Panc1 (cell line): ENCODE measurements at regions not wholly inside any gene's neighbourhood (a gene's known extent, or its start where the extent isn't known, plus 50 kb on each side); places are given as distances from the start of the nearest gene placed in this dataset.

Experiments used
- ATAC-seq: fragments of 200-7000 bp; cut with Tn5 transposase; 2 replicates; pipeline ENCODE4 v1.9.1; 2020; ENCODE audit warnings: mild to moderate bottlenecking, moderate library complexity
- BruUV-seq: library from RNA; stranded (reverse); fragments of 400-500 nt; replicated peaks from 2 replicates; lab custom pipeline; 2021; lab: Mats Ljungman, UMichigan
- CTCF ChIA-PET: fragments of 300-600 bp; sonication (Branson Sonifier 250); formaldehyde crosslinking; loops from one replicate; lab custom pipeline; 2022; ENCODE audit warnings: antibody characterized with exemption; lab: Charles Lee
- POLR2A ChIA-PET: fragments of 300-600 bp; sonication (Branson Sonifier 250); formaldehyde crosslinking; loops from one replicate; lab custom pipeline; 2022; ENCODE audit warnings: antibody characterized with exemption; lab: Charles Lee
- DNase-seq: peaks from one replicate; pipeline ENCODE4 v3.0.0-alpha.2; 2010; ENCODE audit warnings: low read depth, low spot score
- H3K27ac ChIP-seq: 2 replicates; pipeline ENCODE4 v1.5.1; 2011; ENCODE audit warnings: mild to moderate bottlenecking, low read length, inconsistent platforms
- H3K27me3 ChIP-seq: fragments of 200-500 bp; sonication (Bioruptor generic); 2 replicates; pipeline ENCODE4 v1.6.0; 2014; ENCODE audit warnings: low read length, inconsistent platforms; ENCODE audit not compliant: control insufficient read depth, insufficient read depth
- H3K36me3 ChIP-seq: fragments of 200-500 bp; sonication (Bioruptor generic); 2 replicates; pipeline ENCODE4 v1.5.1; 2014; ENCODE audit warnings: inconsistent platforms, mild to moderate bottlenecking, low read length, moderate library complexity; ENCODE audit not compliant: control insufficient read depth, insufficient read depth
- H3K4me1 ChIP-seq: 2 replicates; pipeline ENCODE4 v1.5.1; 2011; ENCODE audit warnings: inconsistent platforms, mild to moderate bottlenecking, low read length, moderate library complexity; ENCODE audit not compliant: control insufficient read depth, insufficient read depth
- H3K4me3 ChIP-seq, 2 experiments: 2 replicates each; pipeline ENCODE4 v1.5.1; 2011 to 2012; ENCODE audit warnings: low read depth in 2 of 2, low read length in 2 of 2, mild to moderate bottlenecking in 2 of 2, inconsistent platforms in 1 of 2, moderate library complexity in 1 of 2
- H3K9me3 ChIP-seq: fragments of 200-500 bp; sonication (Bioruptor generic); 2 replicates; pipeline ENCODE4 v1.5.1; 2014; ENCODE audit warnings: low read depth, mild to moderate bottlenecking, inconsistent platforms, low read length, moderate library complexity; ENCODE audit not compliant: control insufficient read depth, insufficient read depth
- POLR2AphosphoS5 ChIP-seq: IDR thresholded peaks from 2 replicates; pipeline ENCODE4 v1.6.1; 2012; ENCODE audit warnings: mild to moderate bottlenecking, low read depth, low read length, moderate library complexity
- SIN3A ChIP-seq: IDR thresholded peaks from 2 replicates; pipeline ENCODE4 v1.6.1; 2012; ENCODE audit warnings: low read depth, mild to moderate bottlenecking, low read length, moderate library complexity, borderline replicate concordance; ENCODE audit not compliant: insufficient read depth
- TCF7L2 ChIP-seq: IDR thresholded peaks from 2 replicates; pipeline ENCODE4 v1.6.1; 2011; ENCODE audit warnings: mild to moderate bottlenecking, low read depth, low read length, inconsistent platforms
- in situ Hi-C: cut with HindIII; loops from 2 replicates; pipeline ENCODE4 v1.10.0; 2016; ENCODE audit warnings: low sequenced_read_pairs, low pct_unique_long_range_greater_than_20kb
- intact Hi-C: fragments of 100-400 bp; cut with micrococcal nuclease; formaldehyde crosslinking; loops from one replicate; pipeline ENCODE4 v1.10.0; 2022; ENCODE audit not compliant: unreplicated experiment
- TF ChIP-seq, protein P1 (sequence below): fragments of 450-650 bp; IDR thresholded peaks from 2 replicates; pipeline ENCODE4 v1.5.1; 2017; ENCODE audit warnings: mild to moderate bottlenecking
- TF ChIP-seq, protein P2 (sequence below), 2 experiments: IDR thresholded peaks; 2 replicates each; pipeline ENCODE4 v1.6.1; 2011 to 2012; ENCODE audit warnings: low read depth in 2 of 2, control low read depth in 1 of 2, low read length in 1 of 2, mild to moderate bottlenecking in 1 of 2, moderate library complexity in 1 of 2; ENCODE audit not compliant: insufficient read depth in 1 of 2

DNA sequence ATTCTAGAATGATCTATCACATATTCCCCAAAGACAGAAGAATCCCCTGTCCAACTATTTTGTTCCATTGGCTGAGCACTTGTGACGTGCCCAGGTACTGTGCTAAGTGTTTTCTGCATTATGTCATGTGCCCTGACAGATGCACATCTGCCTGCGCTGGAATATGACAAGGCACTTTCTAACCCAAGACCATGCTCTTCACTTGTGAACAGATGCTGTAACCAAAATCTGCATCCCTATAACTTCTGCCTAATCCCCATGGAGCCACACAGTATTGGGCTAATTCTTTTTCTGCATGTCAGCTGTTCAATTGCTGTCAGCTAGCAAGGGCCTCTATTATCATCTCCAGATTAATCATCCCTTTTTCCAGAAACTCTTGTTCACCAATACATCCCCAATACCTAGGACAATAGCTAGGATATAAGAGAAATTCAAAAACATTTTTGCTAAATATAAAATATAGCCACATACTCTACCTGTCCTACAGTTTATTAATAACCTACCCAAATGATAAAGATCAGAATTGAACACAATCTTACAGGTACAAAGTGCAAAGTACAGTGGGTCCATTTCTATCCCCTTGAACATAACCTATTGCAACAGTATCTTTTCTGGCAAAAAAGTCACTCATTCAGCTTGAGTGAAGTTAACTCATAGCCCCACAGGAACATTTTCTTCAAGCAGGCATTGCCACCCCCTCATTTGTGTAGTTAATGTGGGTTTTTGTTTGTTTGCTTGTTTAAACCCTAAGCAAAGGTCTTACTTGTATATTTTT lies 109.4 kb upstream of the LRRN1 start:
- intact Hi-C loops: no loop called here
- no peaks in the 10 kb centered on the region for H3K4me1 ChIP-seq
- no peak overlapping the region for H3K27ac ChIP-seq
- H3K27me3 ChIP-seq: no peaks in the 10 kb centered on the region
- H3K4me3 ChIP-seq: no peak overlapping the region
- H3K36me3 ChIP-seq: no peaks in the 10 kb centered on the region
- H3K9me3 ChIP-seq: no peaks in the 10 kb centered on the region
- TF ChIP-seq SIN3A: no peak
- TF ChIP-seq POLR2AphosphoS5: no peak
- TF ChIP-seq, protein P1, sequence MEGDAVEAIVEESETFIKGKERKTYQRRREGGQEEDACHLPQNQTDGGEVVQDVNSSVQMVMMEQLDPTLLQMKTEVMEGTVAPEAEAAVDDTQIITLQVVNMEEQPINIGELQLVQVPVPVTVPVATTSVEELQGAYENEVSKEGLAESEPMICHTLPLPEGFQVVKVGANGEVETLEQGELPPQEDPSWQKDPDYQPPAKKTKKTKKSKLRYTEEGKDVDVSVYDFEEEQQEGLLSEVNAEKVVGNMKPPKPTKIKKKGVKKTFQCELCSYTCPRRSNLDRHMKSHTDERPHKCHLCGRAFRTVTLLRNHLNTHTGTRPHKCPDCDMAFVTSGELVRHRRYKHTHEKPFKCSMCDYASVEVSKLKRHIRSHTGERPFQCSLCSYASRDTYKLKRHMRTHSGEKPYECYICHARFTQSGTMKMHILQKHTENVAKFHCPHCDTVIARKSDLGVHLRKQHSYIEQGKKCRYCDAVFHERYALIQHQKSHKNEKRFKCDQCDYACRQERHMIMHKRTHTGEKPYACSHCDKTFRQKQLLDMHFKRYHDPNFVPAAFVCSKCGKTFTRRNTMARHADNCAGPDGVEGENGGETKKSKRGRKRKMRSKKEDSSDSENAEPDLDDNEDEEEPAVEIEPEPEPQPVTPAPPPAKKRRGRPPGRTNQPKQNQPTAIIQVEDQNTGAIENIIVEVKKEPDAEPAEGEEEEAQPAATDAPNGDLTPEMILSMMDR: no peak
- TF ChIP-seq TCF7L2: no peak
- TF ChIP-seq, protein P2, sequence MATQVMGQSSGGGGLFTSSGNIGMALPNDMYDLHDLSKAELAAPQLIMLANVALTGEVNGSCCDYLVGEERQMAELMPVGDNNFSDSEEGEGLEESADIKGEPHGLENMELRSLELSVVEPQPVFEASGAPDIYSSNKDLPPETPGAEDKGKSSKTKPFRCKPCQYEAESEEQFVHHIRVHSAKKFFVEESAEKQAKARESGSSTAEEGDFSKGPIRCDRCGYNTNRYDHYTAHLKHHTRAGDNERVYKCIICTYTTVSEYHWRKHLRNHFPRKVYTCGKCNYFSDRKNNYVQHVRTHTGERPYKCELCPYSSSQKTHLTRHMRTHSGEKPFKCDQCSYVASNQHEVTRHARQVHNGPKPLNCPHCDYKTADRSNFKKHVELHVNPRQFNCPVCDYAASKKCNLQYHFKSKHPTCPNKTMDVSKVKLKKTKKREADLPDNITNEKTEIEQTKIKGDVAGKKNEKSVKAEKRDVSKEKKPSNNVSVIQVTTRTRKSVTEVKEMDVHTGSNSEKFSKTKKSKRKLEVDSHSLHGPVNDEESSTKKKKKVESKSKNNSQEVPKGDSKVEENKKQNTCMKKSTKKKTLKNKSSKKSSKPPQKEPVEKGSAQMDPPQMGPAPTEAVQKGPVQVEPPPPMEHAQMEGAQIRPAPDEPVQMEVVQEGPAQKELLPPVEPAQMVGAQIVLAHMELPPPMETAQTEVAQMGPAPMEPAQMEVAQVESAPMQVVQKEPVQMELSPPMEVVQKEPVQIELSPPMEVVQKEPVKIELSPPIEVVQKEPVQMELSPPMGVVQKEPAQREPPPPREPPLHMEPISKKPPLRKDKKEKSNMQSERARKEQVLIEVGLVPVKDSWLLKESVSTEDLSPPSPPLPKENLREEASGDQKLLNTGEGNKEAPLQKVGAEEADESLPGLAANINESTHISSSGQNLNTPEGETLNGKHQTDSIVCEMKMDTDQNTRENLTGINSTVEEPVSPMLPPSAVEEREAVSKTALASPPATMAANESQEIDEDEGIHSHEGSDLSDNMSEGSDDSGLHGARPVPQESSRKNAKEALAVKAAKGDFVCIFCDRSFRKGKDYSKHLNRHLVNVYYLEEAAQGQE (IDR thresholded peaks at IDR 0.05; ENCODE audit: insufficient read depth in 1 of 2, low read depth in 2 of 2, low read length in 1 of 2): no peak
- no peak for ATAC-seq
- ChIA-PET CTCF (no interaction called here), POLR2A (interaction anchor here (0.5 kb wide), 1 partner anchor 124 kb away, joined by 3 read pairs; no protein-coding TSS in a partner anchor)
- no TSS peak for BruUV-seq
- no peak for DNase-seq
- in situ Hi-C loops: no loop called here

DNA sequence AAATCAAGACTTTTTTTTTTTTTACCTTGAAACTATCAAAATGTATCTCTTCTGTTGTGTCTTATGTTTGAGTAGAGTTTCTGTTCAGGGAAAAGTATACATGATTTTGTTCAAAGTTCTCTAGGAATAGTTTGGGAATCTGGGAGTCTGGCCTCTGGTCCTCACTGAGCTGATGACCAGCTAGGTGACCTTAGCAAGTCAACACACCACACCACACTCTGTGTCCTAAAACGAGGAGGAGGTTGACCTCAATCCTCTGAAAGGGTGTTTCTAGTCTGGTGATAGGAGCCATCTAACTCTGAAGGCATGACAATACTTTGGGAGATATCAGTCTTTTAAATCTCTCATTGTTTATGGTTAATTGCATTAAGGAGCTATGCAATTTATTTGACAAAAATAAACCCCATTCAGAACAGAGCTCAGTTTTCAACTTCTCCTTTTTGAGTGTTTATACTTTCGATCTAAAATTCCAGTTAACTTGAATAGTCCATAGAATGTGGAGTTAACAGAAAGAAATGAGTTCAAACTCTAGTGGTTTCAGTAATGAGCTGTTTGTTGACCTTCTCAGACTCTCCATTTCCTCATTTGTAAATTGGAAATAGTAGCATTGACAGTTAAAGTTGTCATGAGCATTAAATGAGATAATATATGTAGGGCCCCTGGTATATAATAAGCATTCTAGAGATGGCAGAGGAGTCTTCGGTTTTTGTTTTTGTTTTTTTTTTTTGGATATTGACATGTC lies 112.2 kb upstream of the LRRN1 start:
- ChIA-PET POLR2A (no interaction called here), CTCF (no interaction called here)
- Histone ChIP-seq H3K27me3 (no peaks in the 10 kb centered on the region), H3K4me1 (no peaks in the 10 kb centered on the region), H3K4me3 (no peak overlapping the region), H3K9me3 (no peaks in the 10 kb centered on the region), H3K36me3 (no peaks in the 10 kb centered on the region), H3K27ac (no peak overlapping the region)
- ATAC-seq (no peak), DNase-seq (no peak)
- no TSS peak for BruUV-seq
- in situ Hi-C loops: no loop called here
- TF ChIP-seq SIN3A (no peak), TCF7L2 (no peak), POLR2AphosphoS5 (no peak)
- TF ChIP-seq, protein P2 (IDR thresholded peaks at IDR 0.05; ENCODE audit: insufficient read depth in 1 of 2, low read depth in 2 of 2, low read length in 1 of 2): no peak
- intact Hi-C loops: no loop called here
